Fibroblast of pulmonary artery (primary cell): ENCODE measurements at regions not wholly inside any gene's neighbourhood (a gene's known extent, or its start where the extent isn't known, plus 50 kb on each side); places are given as distances from the start of the nearest gene placed in this dataset.

ENCODE experiments used
- DNase-seq: peaks from one replicate; pipeline ENCODE4 v3.0.0-alpha.2; 2010; ENCODE audit warnings: low read depth
- H3K4me3 ChIP-seq: replicated peaks from 2 replicates; pipeline ENCODE4 v1.5.1; 2011; ENCODE audit warnings: low read depth, mild to moderate bottlenecking, control low read depth, low read length, moderate library complexity
- TF ChIP-seq, protein P1 (sequence below): IDR thresholded peaks from 2 replicates; pipeline ENCODE4 v1.5.1; 2011; ENCODE audit warnings: mild to moderate bottlenecking, control low read depth, low read length, inconsistent platforms; ENCODE audit errors: missing control alignments

GRCh38 chr5:124352312-124352711 lies 394.1 kb downstream of the ZNF608 start:
- no peak overlapping the region for H3K4me3 ChIP-seq
- TF ChIP-seq, protein P1, sequence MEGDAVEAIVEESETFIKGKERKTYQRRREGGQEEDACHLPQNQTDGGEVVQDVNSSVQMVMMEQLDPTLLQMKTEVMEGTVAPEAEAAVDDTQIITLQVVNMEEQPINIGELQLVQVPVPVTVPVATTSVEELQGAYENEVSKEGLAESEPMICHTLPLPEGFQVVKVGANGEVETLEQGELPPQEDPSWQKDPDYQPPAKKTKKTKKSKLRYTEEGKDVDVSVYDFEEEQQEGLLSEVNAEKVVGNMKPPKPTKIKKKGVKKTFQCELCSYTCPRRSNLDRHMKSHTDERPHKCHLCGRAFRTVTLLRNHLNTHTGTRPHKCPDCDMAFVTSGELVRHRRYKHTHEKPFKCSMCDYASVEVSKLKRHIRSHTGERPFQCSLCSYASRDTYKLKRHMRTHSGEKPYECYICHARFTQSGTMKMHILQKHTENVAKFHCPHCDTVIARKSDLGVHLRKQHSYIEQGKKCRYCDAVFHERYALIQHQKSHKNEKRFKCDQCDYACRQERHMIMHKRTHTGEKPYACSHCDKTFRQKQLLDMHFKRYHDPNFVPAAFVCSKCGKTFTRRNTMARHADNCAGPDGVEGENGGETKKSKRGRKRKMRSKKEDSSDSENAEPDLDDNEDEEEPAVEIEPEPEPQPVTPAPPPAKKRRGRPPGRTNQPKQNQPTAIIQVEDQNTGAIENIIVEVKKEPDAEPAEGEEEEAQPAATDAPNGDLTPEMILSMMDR = no peak
- no peak for DNase-seq

- DNase-seq = no peak
- H3K4me3 ChIP-seq = no peak overlapping the region
- TF ChIP-seq, protein P1 = no peak
Measured at GRCh38 chr5:124349931-124350330, 396.5 kb downstream of the ZNF608 start.

DNA sequence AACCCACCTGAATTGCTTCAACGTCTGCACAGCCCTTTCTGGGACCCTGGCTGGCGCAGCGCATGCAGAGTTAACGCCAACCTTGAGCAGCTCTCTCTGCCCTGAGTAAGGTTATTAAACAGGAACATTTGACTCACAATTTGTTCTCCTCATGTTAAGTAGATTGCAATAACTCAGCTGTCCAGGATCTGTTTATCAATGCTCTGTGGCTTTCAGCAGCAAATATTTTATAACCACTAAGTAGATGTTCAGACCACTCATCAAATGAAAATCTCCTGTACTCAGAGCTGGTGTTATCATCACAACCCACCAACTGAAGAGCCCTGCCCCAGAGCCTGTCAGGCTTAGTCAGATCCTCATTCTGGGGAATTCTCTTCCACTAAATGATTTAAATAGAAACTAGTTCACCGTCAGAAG lies 403.0 kb downstream of the ZNF608 start:
- H3K4me3 ChIP-seq = no peak overlapping the region
- peak; percentile 76 for DNase-seq
- TF ChIP-seq, protein P1 = no peak

DNA sequence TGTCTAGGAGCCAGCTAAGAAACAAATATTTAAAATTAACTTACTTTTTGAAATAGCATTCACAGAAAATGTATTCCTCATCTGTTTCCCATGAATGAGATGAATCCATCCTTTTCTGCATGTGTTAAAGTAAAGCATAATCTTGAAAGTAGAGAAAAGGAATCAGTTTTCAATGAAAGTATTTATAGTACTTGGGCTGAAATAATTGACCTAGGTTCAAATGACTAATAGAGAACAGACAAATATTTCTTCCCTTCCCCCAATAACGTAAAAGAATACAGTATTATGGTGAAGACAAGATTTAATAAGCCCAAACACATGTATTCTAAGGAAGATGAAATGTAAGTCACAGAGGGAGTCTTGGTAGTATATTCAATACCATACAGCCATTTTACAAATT lies 403.5 kb downstream of the ZNF608 start:
- TF ChIP-seq, protein P1 = no peak
- no peak overlapping the region for H3K4me3 ChIP-seq
- no peak for DNase-seq

- TF ChIP-seq, protein P1 = no peak
- H3K4me3 ChIP-seq = no peak overlapping the region
- no peak for DNase-seq
Measured at GRCh38 chr5:124342584-124342983, 403.9 kb downstream of the ZNF608 start.

DNA sequence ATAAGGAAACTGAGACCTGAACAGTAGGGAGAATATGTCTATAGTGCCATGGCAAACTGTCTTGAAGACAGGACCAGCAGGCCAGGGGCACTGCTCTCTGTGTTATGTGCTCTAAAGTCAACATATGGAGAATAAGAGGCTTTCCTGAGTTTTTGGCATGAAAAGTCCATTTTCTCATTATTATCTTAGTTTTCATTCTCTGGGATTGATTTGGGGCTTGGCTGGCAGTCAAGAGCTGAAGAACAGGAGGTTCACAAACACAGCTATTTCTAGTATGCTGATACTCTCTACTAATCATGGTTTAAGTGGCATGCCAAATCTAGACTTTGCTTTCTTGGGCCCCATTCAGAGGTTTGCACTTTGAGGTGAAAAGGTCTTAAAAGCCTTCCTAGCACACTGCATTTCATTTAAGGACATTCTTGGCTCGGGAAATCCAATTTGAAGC lies 404.4 kb downstream of the ZNF608 start:
- DNase-seq = peak; percentile 79
- TF ChIP-seq, protein P1 = no peak
- H3K4me3 ChIP-seq = no peak overlapping the region

DNA sequence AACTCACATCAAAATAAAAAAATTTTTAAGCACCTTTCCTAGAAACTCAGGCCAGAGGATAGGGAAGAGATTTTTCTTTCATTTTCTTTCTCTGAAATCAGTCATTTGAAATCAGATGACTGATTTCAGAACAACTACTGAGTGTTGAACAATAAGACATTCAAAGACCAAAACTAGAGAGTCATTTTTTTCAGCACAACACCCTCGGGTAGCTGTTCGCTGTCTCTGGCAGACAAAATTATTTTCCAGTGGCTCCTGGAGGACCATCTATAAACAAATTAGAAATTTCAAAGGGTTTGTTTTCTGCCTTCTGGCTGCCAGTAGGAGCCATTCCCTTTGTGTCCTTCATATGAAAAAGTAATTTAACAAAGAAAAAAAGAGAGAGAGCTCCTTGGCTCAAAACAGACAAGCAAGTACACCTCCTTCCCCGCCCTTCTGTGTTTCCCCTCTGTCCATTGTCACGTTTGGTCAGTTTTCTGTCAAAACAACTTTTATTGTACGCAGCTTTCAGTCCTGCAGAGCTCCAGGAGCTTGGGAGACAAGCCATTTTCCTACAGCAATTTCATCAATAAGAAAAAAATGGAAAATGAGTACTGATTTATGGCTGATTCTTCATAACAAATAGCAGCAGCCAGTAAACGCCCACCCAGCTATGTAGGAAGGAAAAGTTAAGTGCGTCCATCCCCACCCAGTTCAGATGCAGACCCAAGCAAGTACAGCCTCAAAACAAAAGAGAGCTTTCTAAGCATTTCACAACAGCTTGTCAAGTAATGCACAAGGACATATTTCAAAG lies 405.2 kb downstream of the ZNF608 start:
- TF ChIP-seq, protein P1 = no peak
- no peak overlapping the region for H3K4me3 ChIP-seq
- peak; percentile 21 for DNase-seq
